Thoracic aorta (tissue), 2 donors: ENCODE measurements at regions not wholly inside any gene's neighbourhood (a gene's known extent, or its start where the extent isn't known, plus 50 kb on each side); places are given as distances from the start of the nearest gene placed in this dataset.

Source experiments
- ATAC-seq: fragments of 150-250 bp; one replicate; pipeline ENCODE4 v1.8.0; 2017; ENCODE audit warnings: low read depth; ENCODE audit not compliant: insufficient number of reproducible peaks, low FRiP score
- DNase-seq: peaks from one replicate; pipeline ENCODE4 v3.0.0-alpha.2; 2020; ENCODE audit warnings: low spot score
- H3K27ac ChIP-seq, 2 donors: fragments of 200-600 bp; sonication (generic); 1 replicate in 1 of 2; 2 replicates in 1 of 2; pipeline ENCODE4 v1.5.1; 2016; ENCODE audit warnings: mild to moderate bottlenecking in 2 of 2, moderate library complexity in 2 of 2
- H3K27me3 ChIP-seq: fragments of 200-600 bp; sonication (generic); replicated peaks from 2 replicates; pipeline ENCODE4 v1.6.0; 2016; ENCODE audit warnings: mild to moderate bottlenecking; ENCODE audit not compliant: insufficient read depth
- H3K36me3 ChIP-seq: fragments of 200-600 bp; sonication (generic); one replicate; pipeline ENCODE4 v1.5.1; 2016
- H3K4me1 ChIP-seq, 2 donors: fragments of 200-600 bp; sonication (generic); 1 replicate in 1 of 2; 2 replicates in 1 of 2; pipeline versions ENCODE4 v1.5.1 to v1.6.0; 2016; ENCODE audit warnings: low read depth in 2 of 2, mild to moderate bottlenecking in 1 of 2; ENCODE audit not compliant: control insufficient read depth in 1 of 2
- H3K4me3 ChIP-seq: fragments of 200-600 bp; sonication (generic); 2 replicates; pipeline ENCODE4 v1.5.1; 2016; ENCODE audit warnings: mild to moderate bottlenecking
- H3K9me3 ChIP-seq: fragments of 200-600 bp; sonication (generic); 2 replicates; pipeline ENCODE4 v1.5.1; 2016
- CTCF ChIP-seq: fragments of 200-600 bp; sonication (generic); IDR thresholded peaks from one replicate; pipeline ENCODE4 v1.5.1; 2019; ENCODE audit warnings: antibody characterized with exemption

- Histone ChIP-seq H3K27me3 (no peaks in the 10 kb centered on the region), H3K4me3 (no peak overlapping the region), H3K36me3 (no peaks in the 10 kb centered on the region), H3K27ac (no peak overlapping the region), H3K4me1 (no peaks in the 10 kb centered on the region), H3K9me3 (no peaks in the 10 kb centered on the region)
- no peak for TF ChIP-seq CTCF
- ATAC-seq (no peak), DNase-seq (no peak)
Measured at GRCh38 chr14:104422837-104423681, 156.5 kb upstream of the C14orf180 start.

GRCh38 chr14:104423701-104424405 is 155.7 kb upstream of the C14orf180 start:
- no peaks in the 10 kb centered on the region for H3K9me3 ChIP-seq
- H3K4me1 ChIP-seq, result no peaks in the 10 kb centered on the region
- H3K27me3 ChIP-seq, result no peaks in the 10 kb centered on the region
- no peaks in the 10 kb centered on the region for H3K36me3 ChIP-seq
- no peak for TF ChIP-seq CTCF
- no peak for DNase-seq
- H3K27ac ChIP-seq, result no peak overlapping the region
- no peak for ATAC-seq
- no peak overlapping the region for H3K4me3 ChIP-seq

- H3K9me3 ChIP-seq, result no peaks in the 10 kb centered on the region
- DNase-seq (no peak), ATAC-seq (no peak)
- no peaks in the 10 kb centered on the region for H3K36me3 ChIP-seq
- TF ChIP-seq CTCF, result no peak
- H3K4me3 ChIP-seq, result no peak overlapping the region
- no peaks in the 10 kb centered on the region for H3K4me1 ChIP-seq
- no peak overlapping the region for H3K27ac ChIP-seq
- no peaks in the 10 kb centered on the region for H3K27me3 ChIP-seq
Measured at GRCh38 chr14:104424406-104425072, 155.0 kb upstream of the C14orf180 start.

GRCh38 chr14:104425171-104425681 is 154.3 kb upstream of the C14orf180 start:
- Histone ChIP-seq H3K27me3 (no peaks in the 10 kb centered on the region), H3K4me1 (no peaks in the 10 kb centered on the region), H3K36me3 (no peaks in the 10 kb centered on the region), H3K4me3 (no peak overlapping the region), H3K9me3 (no peaks in the 10 kb centered on the region), H3K27ac (no peak overlapping the region)
- no peak for ATAC-seq
- no peak for DNase-seq
- no peak for TF ChIP-seq CTCF
